ENCODE measurements at regions not wholly inside any gene's neighbourhood (a gene's known extent, or its start where the extent isn't known, plus 50 kb on each side); places are given as distances from the start of the nearest gene placed in this dataset.

- no peak for TF ChIP-seq ZBTB11 (CRISPR knock-in tag; IDR thresholded peaks at IDR 0.05)
- no peak for TF ChIP-seq WRNIP1 (IDR thresholded peaks at IDR 0.05; ENCODE audit: borderline replicate concordance, low read depth, low read length)
- TF ChIP-seq FOS (IDR thresholded peaks at IDR 0.05; ENCODE audit: borderline replicate concordance, extremely low read depth, insufficient read length): no peak
Measured at GRCh38 chr9:89928521-89929275, 323.9 kb downstream of the GADD45G start (continued).

GRCh38 chr9:89929315-89929672, 324.5 kb downstream of the GADD45G start:
- intact Hi-C loops (cut with micrococcal nuclease; ENCODE audit: unreplicated experiment): no loop called here
- Histone ChIP-seq H3K27me3 (replicated peaks in 1 of 2; ENCODE audit: control insufficient read depth in 2 of 2, insufficient read depth in 2 of 2, low read length in 1 of 2) (peaks cover 1 to 8% of the 10 kb centered on the region in 2 experiments; a peak in 3 of 4 replicates), H3K27ac (ENCODE audit: control insufficient read depth, insufficient read depth) (no peak overlapping the region), H3K4me2 (ENCODE audit: control insufficient read depth, insufficient read depth) (no peak overlapping the region), H3K4me3 (no peak overlapping the region), H3K9ac (ENCODE audit: control insufficient read depth, insufficient read depth, low read length) (no peak overlapping the region), H2AFZ (ENCODE audit: control insufficient read depth, low read depth, low read length) (no peak overlapping the region), H3K79me2 (ENCODE audit: control insufficient read depth, insufficient read depth, low read length) (no peaks in the 10 kb centered on the region), H3K4me1 (ENCODE audit: control insufficient read depth, insufficient read depth, low read length) (no peaks in the 10 kb centered on the region), H4K20me1 (ENCODE audit: control insufficient read depth, insufficient read depth) (no peaks in the 10 kb centered on the region), H3K9me3 (replicated peaks; ENCODE audit: control insufficient read depth, insufficient read depth, low read length) (no peaks in the 10 kb centered on the region), H3K36me3 (ENCODE audit: control insufficient read depth in 2 of 2, insufficient read depth in 2 of 2, low read length in 1 of 2) (no peaks in the 10 kb centered on the region)
- ChIA-PET POLR2A (no interaction called here), CTCF (interaction anchor here (0.6 to 1.5 kb wide), 2 partner anchors 106 to 331 kb away, joined by 3 to 7 read pairs; no protein-coding TSS in a partner anchor), SMC1A (ENCODE audit: uncharacterized antibody, unreplicated experiment) (no interaction called here), RAD21 (ENCODE audit: unreplicated experiment) (interaction anchor here (1.1 kb wide), 1 partner anchor 326 kb away, joined by 3 read pairs; no protein-coding TSS in a partner anchor)
- ATAC-seq: no peak
- no TSS peak for BruUV-seq (replicated peaks)
- DNase-seq (ENCODE audit: low read depth, low spot score): no peak
- in situ Hi-C loops (cut with MboI): no loop called here
- no peak for TF ChIP-seq IKZF1 (conservative IDR thresholded peaks at IDR 0.05)
- TF ChIP-seq ATF3 (IDR thresholded peaks at IDR 0.05; ENCODE audit: borderline replicate concordance, extremely low read depth, low read depth, low read length): no peak
- no peak for TF ChIP-seq RB1 (IDR thresholded peaks at IDR 0.05; ENCODE audit: borderline replicate concordance)
- no peak for TF ChIP-seq ETV6 (conservative IDR thresholded peaks at IDR 0.05 in 1 of 2, IDR thresholded peaks at IDR 0.05 in 1 of 2; ENCODE audit: borderline replicate concordance in 1 of 2, low read depth in 1 of 2)
- WGBS (ENCODE audit: insufficient coverage, insufficient replicate concordance, low lambda C conversion rate, missing lambda C conversion rate): 13% methylated on average over 3 of the region's 3 CpGs
- FAIRE-seq: no peak
